Endometrium (tissue), 2 donors: ENCODE measurements at regions not wholly inside any gene's neighbourhood (a gene's known extent, or its start where the extent isn't known, plus 50 kb on each side); places are given as distances from the start of the nearest gene placed in this dataset.
A peak's percentile ranks its signal among the peaks of the same experiment; 100 is the strongest.
"Not testable (repeated sequence)": the region's sequence is repeated elsewhere in the genome, so short reads cannot be mapped to it uniquely, and the experiment has no call there.

ENCODE experiments used
- FAIRE-seq: peaks from 2 replicates; lab custom pipeline; 2012; peaks lifted over from hg19 to GRCh38; lab: Jason Lieb, UNC
- donor health status: control.
- donor health status: control.

GRCh38 chr6:125546841-125547251, 202.6 kb upstream of the HEY2 start:
- FAIRE-seq: no peak

GRCh38 chr6:125547381-125547780, 202.1 kb upstream of the HEY2 start:
- FAIRE-seq: peak; percentile 94

- no peak for FAIRE-seq
Measured at GRCh38 chr6:125549202-125549884, 200.1 kb upstream of the HEY2 start.

- no peak for FAIRE-seq
Measured at GRCh38 chr6:125550892-125551291, 198.5 kb upstream of the HEY2 start.

GRCh38 chr6:125552819-125553218, 196.6 kb upstream of the HEY2 start:
- FAIRE-seq: no peak

GRCh38 chr6:125554456-125554855, 195.0 kb upstream of the HEY2 start:
- FAIRE-seq: no peak

- FAIRE-seq: no peak
Measured at GRCh38 chr6:125558241-125558843, 191.1 kb upstream of the HEY2 start.

- no peak for FAIRE-seq
Measured at GRCh38 chr6:125558907-125559306, 190.5 kb upstream of the HEY2 start.

GRCh38 chr6:125562156-125562555, 187.3 kb upstream of the HEY2 start:
- no peak for FAIRE-seq

GRCh38 chr6:125564941-125565340, 184.5 kb upstream of the HEY2 start:
- FAIRE-seq: no peak

GRCh38 chr6:125567407-125567806, 182.0 kb upstream of the HEY2 start:
- FAIRE-seq: no peak

- no peak for FAIRE-seq
Measured at GRCh38 chr6:125568609-125569008, 180.8 kb upstream of the HEY2 start.

GRCh38 chr6:125570526-125570925, 178.9 kb upstream of the HEY2 start:
- no peak for FAIRE-seq

- no peak for FAIRE-seq
Measured at GRCh38 chr6:125571207-125571755, 178.2 kb upstream of the HEY2 start.

- FAIRE-seq: no peak
Measured at GRCh38 chr6:125574604-125575003, 174.8 kb upstream of the HEY2 start.

GRCh38 chr6:125577124-125577662, 172.2 kb upstream of the HEY2 start:
- no peak for FAIRE-seq

- no peak for FAIRE-seq
Measured at GRCh38 chr6:125584468-125584939, 164.9 kb upstream of the HEY2 start.

- FAIRE-seq: no peak
Measured at GRCh38 chr6:125585470-125585869, 164.0 kb upstream of the HEY2 start.

GRCh38 chr6:125586074-125586473, 163.4 kb upstream of the HEY2 start:
- no peak for FAIRE-seq

GRCh38 chr6:125586605-125587004, 162.8 kb upstream of the HEY2 start:
- FAIRE-seq: no peak

GRCh38 chr6:125587666-125588632, 161.5 kb upstream of the HEY2 start:
- FAIRE-seq: no peak

GRCh38 chr6:125591796-125592195, 157.6 kb upstream of the HEY2 start:
- not testable (repeated sequence) for FAIRE-seq
